Adrenal gland (tissue), 9 donors: ENCODE measurements at regions not wholly inside any gene's neighbourhood (a gene's known extent, or its start where the extent isn't known, plus 50 kb on each side); places are given as distances from the start of the nearest gene placed in this dataset.

Experiments used
- DNase-seq, 7 donors: peaks; one replicate each; pipeline ENCODE4 v3.0.0-alpha.2; 2019 to 2020
- H3K27ac ChIP-seq, 5 donors: fragments of 200-600 bp; sonication (generic) in 4 of 5; 1 replicate in 3 of 5; 2 replicates in 2 of 5; pipeline versions ENCODE4 v1.5.1 to v1.8.0; 2016 to 2020; ENCODE audit warnings: mild to moderate bottlenecking in 1 of 5
- H3K27me3 ChIP-seq: fragments of 200-600 bp; 2 replicates; pipeline ENCODE4 v1.8.0; 2021
- H3K36me3 ChIP-seq, 2 donors: fragments of 200-600 bp; replicated peaks in 1 of 2; 1 replicate in 1 of 2; 2 replicates in 1 of 2; pipeline versions ENCODE4 v1.5.1 to v1.8.0; 2018 to 2022
- H3K4me1 ChIP-seq, 2 donors: fragments of 200-600 bp; replicated peaks in 1 of 2; 1 replicate in 1 of 2; 2 replicates in 1 of 2; pipeline versions ENCODE4 v1.5.1 to v1.8.0; 2018 to 2021
- H3K4me3 ChIP-seq, 4 donors: fragments of 200-600 bp; sonication (generic) in 3 of 4; one replicate each; pipeline ENCODE4 v1.5.1; 2016 to 2018
- H3K9me3 ChIP-seq, 3 donors: fragments of 200-600 bp; sonication (generic) in 1 of 3; replicated peaks in 1 of 3; 1 replicate in 2 of 3; 2 replicates in 1 of 3; pipeline versions ENCODE4 v1.5.1 to v1.8.0; 2016 to 2021
- CTCF ChIP-seq, 6 experiments: fragments of 450-650 bp in 4 of 6; fragments of 200-600 bp in 2 of 6; sonication (generic) in 1 of 6; IDR thresholded peaks; 1 replicate in 5 of 6; 2 replicates in 1 of 6; pipeline versions ENCODE4 v1.5.1 to v1.8.0; 2016 to 2021; ENCODE audit warnings: antibody characterized with exemption in 6 of 6, mild to moderate bottlenecking in 2 of 6, moderate library complexity in 1 of 6
- POLR2A ChIP-seq, 2 donors: fragments of 450-650 bp; IDR thresholded peaks; one replicate each; pipeline ENCODE4 v1.6.1; 2017; ENCODE audit warnings: antibody characterized with exemption in 2 of 2, mild to moderate bottlenecking in 2 of 2, moderate library complexity in 1 of 2
- WGBS, 4 donors: extraction: QIAGEN DNeasy Blood & Tissue Kit in 2 of 4; methylation state at CpG; one replicate each; pipeline versions ENCODE4 v1.1.5 to v1.1.7; 2013 to 2017; 5-methylcytosine and 5-hydroxymethylcytosine counted together
- intact Hi-C, 2 donors: fragments of 100-400 bp; cut with DNase I; formaldehyde crosslinking; loops; one replicate each; pipeline versions ENCODE4 v1.14.1 to v1.15.0; 2022 to 2023
- donor health status: healthy with polysubstance abuse.
- donor health status: Bipolar disorder and iron deficiency.
- donor health status: DM: yes; HTN: yes; CAD: no.
- donor health status: DM: no; HTN: no; CAD: no.
- donor health status: DM: no; HTN: no; CAD: no.

DNA sequence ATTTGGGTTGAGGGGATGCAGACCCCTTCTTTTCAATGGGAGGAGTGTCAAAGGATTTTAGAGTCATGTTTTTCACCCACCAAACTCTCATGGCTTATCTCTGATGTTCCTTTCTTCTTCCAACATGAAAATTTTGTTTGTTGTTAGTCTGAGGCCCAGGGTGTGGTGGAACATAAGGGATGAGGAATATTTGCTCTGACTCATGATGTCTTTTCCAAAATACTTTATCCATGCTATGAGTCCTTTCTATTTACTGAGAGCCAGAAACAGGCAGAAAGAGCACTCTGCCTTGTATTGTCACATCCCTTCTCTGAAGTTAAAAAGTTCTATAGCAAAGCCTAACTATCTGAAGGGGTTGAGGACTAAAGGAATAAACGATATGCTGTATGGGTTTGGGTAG is 61.6 kb upstream of the GYPA start:
- no peak overlapping the region for H3K27ac ChIP-seq
- 0 to 89% (median 67%) methylated on average over 1 of the region's 1 CpG for WGBS, 4 donors
- no peak for DNase-seq
- TF ChIP-seq CTCF (IDR thresholded peaks at IDR 0.05) (no peak), POLR2A (IDR thresholded peaks at IDR 0.05) (no peak)
- H3K9me3 ChIP-seq = no peaks in the 10 kb centered on the region
- no peak overlapping the region for H3K4me3 ChIP-seq
- H3K36me3 ChIP-seq = no peaks in the 10 kb centered on the region
- intact Hi-C loops = no loop called here
- no peaks in the 10 kb centered on the region for H3K4me1 ChIP-seq
- H3K27me3 ChIP-seq = no peaks in the 10 kb centered on the region

- Histone ChIP-seq H3K4me3 (no peak overlapping the region), H3K4me1 (no peaks in the 10 kb centered on the region), H3K9me3 (no peaks in the 10 kb centered on the region), H3K27me3 (no peaks in the 10 kb centered on the region), H3K36me3 (no peaks in the 10 kb centered on the region), H3K27ac (no peak overlapping the region)
- 77 to 83% (median 80%) methylated on average over 2 of the region's 2 CpGs for WGBS, 4 donors
- no peak for TF ChIP-seq POLR2A (IDR thresholded peaks at IDR 0.05)
- TF ChIP-seq CTCF (IDR thresholded peaks at IDR 0.05) = no peak
- intact Hi-C loops = no loop called here
- DNase-seq = no peak
Observed at GRCh38 chr4:144203155-144203554, 62.6 kb upstream of the GYPA start.

GRCh38 chr4:144204431-144204830 is 63.9 kb upstream of the GYPA start:
- Histone ChIP-seq H3K27ac (no peak overlapping the region), H3K4me3 (no peak overlapping the region), H3K4me1 (no peaks in the 10 kb centered on the region), H3K9me3 (no peaks in the 10 kb centered on the region), H3K36me3 (no peaks in the 10 kb centered on the region), H3K27me3 (no peaks in the 10 kb centered on the region)
- intact Hi-C loops = no loop called here
- no peak for DNase-seq
- TF ChIP-seq CTCF (IDR thresholded peaks at IDR 0.05) (no peak), POLR2A (IDR thresholded peaks at IDR 0.05) (no peak)

DNA sequence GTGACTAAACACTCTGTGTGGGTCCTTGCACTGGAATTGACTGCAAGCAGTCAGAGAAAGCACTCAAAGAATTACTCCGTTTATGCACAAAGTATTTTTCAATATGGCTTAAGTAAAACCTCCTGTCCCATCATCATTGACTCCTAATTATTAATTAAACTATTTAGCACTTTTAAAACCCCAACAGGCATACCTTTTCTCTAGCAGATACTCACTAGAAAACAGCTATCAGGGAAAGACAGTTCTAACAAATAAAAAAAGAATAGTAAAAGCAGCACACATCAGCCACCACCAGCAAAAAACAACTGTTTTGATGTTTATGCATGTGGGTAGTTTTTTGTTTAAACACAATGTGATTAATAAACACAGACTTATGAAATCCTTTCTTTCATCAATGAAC is 66.2 kb upstream of the GYPA start:
- Histone ChIP-seq H3K27me3 (no peaks in the 10 kb centered on the region), H3K27ac (no peak overlapping the region), H3K9me3 (no peaks in the 10 kb centered on the region), H3K4me1 (no peaks in the 10 kb centered on the region), H3K4me3 (no peak overlapping the region), H3K36me3 (no peaks in the 10 kb centered on the region)
- 45 to 62% (median 50%) methylated on average over 1 of the region's 1 CpG for WGBS, 4 donors
- TF ChIP-seq POLR2A (IDR thresholded peaks at IDR 0.05) (no peak), CTCF (IDR thresholded peaks at IDR 0.05) (no peak)
- DNase-seq = no peak
- intact Hi-C loops = no loop called here
